ENCODE measurements at regions not wholly inside any gene's neighbourhood (a gene's known extent, or its start where the extent isn't known, plus 50 kb on each side); places are given as distances from the start of the nearest gene placed in this dataset.
"Not testable (repeated sequence)": the region's sequence is repeated elsewhere in the genome, so short reads cannot be mapped to it uniquely, and the experiment has no call there.

DNA sequence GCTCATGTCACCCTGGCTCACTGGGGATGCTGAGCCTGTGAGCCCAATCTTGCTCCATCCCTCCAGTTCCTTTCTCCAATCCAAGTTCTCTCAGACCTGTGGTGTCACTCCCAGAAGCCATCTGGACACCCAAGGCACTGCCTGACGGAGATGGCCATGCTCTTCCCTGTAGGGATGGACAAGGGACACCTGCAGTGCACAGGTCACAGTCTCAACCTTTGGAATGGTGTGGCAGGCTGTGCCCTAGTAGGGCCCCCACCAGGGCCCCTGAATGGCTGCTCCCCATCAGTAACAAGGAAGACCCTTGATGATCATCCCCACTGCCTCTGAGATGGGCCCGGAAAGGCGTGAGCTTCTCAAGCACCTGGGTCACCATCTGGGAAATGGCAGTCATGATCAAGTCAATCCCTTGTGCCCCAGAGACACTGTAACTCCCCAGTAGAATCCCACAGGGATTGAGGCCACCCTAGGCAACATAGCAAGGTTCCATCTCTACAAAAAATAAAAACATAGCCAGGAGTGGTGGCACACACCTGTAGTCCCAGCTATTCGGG, 822.5 kb downstream of the KCNJ18 start:
- Histone ChIP-seq H3K4me3 (ENCODE audit: low read depth, low read length) (no peak overlapping the region), H3K4me1 (ENCODE audit: control insufficient read depth, insufficient read depth, low read length) (no peaks in the 10 kb centered on the region), H3K27me3 (ENCODE audit: control insufficient read depth, insufficient read depth, low read length) (no peaks in the 10 kb centered on the region), H3K9me3 (ENCODE audit: control insufficient read depth, insufficient read depth, low read length) (peaks cover 11% of the 10 kb centered on the region), H3K9ac (ENCODE audit: low read depth, low read length) (no peak overlapping the region), H3K36me3 (ENCODE audit: control insufficient read depth, insufficient read depth, low read length) (no peaks in the 10 kb centered on the region)

DNA sequence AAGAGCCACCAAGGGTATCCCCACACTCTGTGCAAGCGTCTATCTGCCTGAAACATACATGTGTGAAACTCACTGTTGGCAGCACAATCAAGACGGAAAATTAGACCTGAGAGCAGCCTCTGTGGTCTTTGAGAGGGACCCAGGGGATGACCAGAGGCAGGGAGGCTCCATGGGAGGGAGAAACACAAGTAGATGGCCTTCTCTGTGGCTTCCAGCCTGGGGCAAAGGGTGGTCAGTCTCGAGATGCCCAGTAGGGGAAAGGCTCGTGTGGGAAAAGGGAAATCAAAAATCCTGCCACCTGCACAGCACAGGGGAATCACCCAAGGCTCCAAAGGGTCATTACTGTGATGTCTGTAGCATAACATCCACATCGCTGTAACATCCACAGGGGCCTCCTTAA, 823.3 kb downstream of the KCNJ18 start:
- no peak overlapping the region for H3K9ac ChIP-seq (ENCODE audit: low read depth, low read length)

DNA sequence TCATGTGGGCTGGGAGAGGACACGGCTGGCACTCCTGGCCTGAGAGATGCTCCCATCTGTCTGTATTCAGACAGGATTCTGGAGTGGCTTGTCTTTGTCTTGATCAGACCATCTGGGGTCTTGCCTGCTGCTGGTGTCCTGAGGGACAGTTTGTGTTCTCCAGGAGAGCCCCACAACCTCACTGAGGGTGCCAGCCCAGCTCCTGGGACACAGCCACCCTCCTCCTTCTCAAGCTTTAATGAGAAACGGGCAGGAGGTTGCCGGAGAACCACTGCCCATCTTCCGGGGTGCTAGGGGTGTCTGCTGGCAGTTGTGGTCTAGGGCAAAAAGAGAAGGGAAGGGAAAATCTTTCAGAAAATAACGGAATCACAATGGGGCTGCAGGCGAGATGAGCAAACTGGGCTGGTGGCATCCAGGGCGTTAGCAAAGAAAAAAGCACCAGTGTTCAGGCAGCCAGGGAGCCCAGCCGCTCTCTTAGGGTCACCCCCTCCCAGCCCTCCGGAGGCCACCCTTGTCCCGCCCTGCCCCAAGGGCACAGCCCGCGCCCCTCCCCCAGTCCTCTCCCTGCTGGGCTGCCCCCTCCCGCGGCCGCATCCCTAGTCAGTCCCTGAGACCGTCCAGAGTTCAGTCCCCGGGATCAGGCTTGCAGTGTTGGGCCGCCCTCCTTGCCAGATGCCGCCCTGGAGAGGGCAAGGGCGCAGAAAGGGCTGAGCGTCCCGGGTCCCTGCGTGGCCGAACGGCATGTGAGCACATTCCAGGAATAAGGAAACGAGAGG, 824.7 kb downstream of the KCNJ18 start:
- peaks cover 6% of the 10 kb centered on the region for H3K9me3 ChIP-seq (ENCODE audit: control insufficient read depth, insufficient read depth, low read length)
- H3K27me3 ChIP-seq (ENCODE audit: control insufficient read depth, insufficient read depth, low read length) = no peaks in the 10 kb centered on the region
- no peak overlapping the region for H3K4me3 ChIP-seq (ENCODE audit: low read depth, low read length)
- H3K4me1 ChIP-seq (ENCODE audit: control insufficient read depth, insufficient read depth, low read length) = no peaks in the 10 kb centered on the region
- H3K9ac ChIP-seq (ENCODE audit: low read depth, low read length) = no peak overlapping the region
- H3K36me3 ChIP-seq (ENCODE audit: control insufficient read depth, insufficient read depth, low read length) = no peaks in the 10 kb centered on the region

More for the DNA sequence above, 823.3 kb downstream of the KCNJ18 start:
- Histone ChIP-seq H3K4me1 (ENCODE audit: control insufficient read depth, insufficient read depth, low read length) (no peaks in the 10 kb centered on the region), H3K27me3 (ENCODE audit: control insufficient read depth, insufficient read depth, low read length) (no peaks in the 10 kb centered on the region), H3K36me3 (ENCODE audit: control insufficient read depth, insufficient read depth, low read length) (no peaks in the 10 kb centered on the region), H3K4me3 (ENCODE audit: low read depth, low read length) (no peak overlapping the region), H3K9me3 (ENCODE audit: control insufficient read depth, insufficient read depth, low read length) (peaks cover 11% of the 10 kb centered on the region)

DNA sequence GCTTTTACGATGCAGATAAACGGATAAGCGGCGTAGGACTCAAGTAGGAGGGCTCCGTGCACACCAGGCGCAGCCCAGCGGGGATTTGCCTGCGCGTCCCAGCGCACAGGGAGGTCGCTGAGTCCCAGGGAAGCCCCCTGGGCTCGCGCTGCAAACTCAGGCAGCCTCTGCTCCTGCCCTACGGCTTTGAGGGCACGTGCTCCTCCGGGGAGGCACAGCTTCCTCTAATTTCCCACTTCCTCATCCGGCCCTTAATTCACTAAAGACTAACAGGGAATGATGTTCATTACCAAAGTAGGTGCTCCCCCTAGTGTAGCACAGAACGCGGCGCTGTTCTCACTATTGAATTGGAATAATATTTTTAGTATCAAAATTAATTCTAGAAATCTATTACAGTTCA, 825.4 kb downstream of the KCNJ18 start:
- H3K36me3 ChIP-seq (ENCODE audit: control insufficient read depth, insufficient read depth, low read length) = no peaks in the 10 kb centered on the region
- H3K9ac ChIP-seq (ENCODE audit: low read depth, low read length) = no peak overlapping the region
- no peaks in the 10 kb centered on the region for H3K27me3 ChIP-seq (ENCODE audit: control insufficient read depth, insufficient read depth, low read length)
- H3K9me3 ChIP-seq (ENCODE audit: control insufficient read depth, insufficient read depth, low read length) = peaks cover 6% of the 10 kb centered on the region
- H3K4me1 ChIP-seq (ENCODE audit: control insufficient read depth, insufficient read depth, low read length) = no peaks in the 10 kb centered on the region
- H3K4me3 ChIP-seq (ENCODE audit: low read depth, low read length) = no peak overlapping the region

DNA sequence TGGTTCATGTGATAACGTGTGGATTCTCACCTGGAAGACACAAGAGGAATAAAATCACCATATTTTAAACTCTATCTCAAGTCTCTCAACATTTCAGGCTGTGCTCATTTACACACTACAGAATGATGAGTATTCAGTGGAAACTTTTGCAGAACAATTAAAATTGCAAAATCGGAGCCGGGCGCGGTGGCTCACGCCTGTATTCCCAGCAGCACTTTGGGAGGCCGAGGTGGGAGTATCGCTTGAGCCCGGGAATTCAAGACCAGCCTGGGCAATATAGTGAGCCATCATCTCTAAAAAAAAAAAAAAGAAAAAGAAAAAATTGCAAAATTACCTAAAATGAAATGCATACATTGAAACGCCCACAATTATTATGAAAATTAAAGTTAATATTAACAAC, 825.9 kb downstream of the KCNJ18 start:
- Histone ChIP-seq H3K27me3 (ENCODE audit: control insufficient read depth, insufficient read depth, low read length) (no peaks in the 10 kb centered on the region), H3K36me3 (ENCODE audit: control insufficient read depth, insufficient read depth, low read length) (no peaks in the 10 kb centered on the region), H3K4me1 (ENCODE audit: control insufficient read depth, insufficient read depth, low read length) (no peaks in the 10 kb centered on the region), H3K4me3 (ENCODE audit: low read depth, low read length) (no peak overlapping the region), H3K9ac (ENCODE audit: low read depth, low read length) (no peak overlapping the region), H3K9me3 (ENCODE audit: control insufficient read depth, insufficient read depth, low read length) (peaks cover 6% of the 10 kb centered on the region)

DNA sequence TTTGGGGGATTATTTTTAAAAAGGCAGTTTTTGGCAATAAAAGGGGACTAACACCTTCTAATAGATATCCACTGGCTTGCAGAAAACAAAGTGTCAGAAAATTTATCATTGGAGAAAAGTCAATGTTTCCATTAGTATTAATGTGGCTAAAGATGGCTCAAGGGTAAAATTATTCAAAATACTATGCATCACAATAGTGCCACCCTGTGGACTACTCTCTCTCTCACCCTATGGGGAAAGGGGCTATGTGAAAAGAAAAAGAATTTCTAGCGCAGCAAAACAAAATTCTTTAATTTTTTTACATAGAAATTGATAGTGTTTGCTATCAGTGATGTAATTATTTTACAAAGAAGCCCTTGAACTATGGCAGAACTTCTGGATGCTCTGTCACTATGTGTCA, 856.5 kb downstream of the KCNJ18 start:
- not testable (repeated sequence) for H3K4me3 ChIP-seq (ENCODE audit: low read depth, low read length); H3K36me3 ChIP-seq (ENCODE audit: control insufficient read depth, insufficient read depth, low read length); H3K9me3 ChIP-seq (ENCODE audit: control insufficient read depth, insufficient read depth, low read length); H3K4me1 ChIP-seq (ENCODE audit: control insufficient read depth, insufficient read depth, low read length); H3K27me3 ChIP-seq (ENCODE audit: control insufficient read depth, insufficient read depth, low read length); H3K9ac ChIP-seq (ENCODE audit: low read depth, low read length)

DNA sequence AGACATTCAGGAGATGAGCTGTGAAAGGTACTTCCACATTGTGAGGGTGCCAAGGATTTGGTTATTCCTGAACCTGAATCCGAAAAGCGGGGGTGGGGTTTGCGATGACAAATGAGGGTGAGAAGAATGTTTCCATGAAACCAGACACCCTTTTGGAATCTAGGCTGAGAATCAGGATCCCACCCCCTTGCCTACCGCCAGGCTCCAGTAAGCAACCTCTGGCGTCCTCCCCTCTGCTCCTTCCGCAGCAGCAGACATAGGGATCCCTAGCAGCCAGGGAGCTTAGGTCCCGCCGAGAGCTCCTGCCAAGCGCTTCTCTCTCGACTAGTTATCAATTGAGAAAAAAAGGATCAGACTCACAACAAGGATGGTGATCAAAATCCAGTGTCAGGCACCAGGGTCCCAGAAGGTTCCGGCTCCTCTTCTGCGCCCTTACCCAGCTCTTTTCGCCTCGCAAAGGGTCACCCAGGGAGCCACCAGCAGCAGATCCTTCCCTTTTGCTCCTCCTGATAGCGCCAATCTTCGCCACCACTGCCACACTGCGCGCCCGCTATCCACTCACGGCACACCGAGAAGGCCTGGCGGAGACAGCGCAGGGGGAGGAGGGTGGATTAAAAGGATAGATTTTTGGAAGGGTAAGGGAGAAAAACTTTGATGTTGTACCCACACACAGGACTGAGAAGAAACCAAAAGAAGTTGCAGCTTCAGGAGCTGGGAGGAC, 859.5 kb downstream of the KCNJ18 start:
- H3K27me3 ChIP-seq (ENCODE audit: control insufficient read depth, insufficient read depth, low read length); H3K4me3 ChIP-seq (ENCODE audit: low read depth, low read length); H3K36me3 ChIP-seq (ENCODE audit: control insufficient read depth, insufficient read depth, low read length); H3K4me1 ChIP-seq (ENCODE audit: control insufficient read depth, insufficient read depth, low read length); H3K9me3 ChIP-seq (ENCODE audit: control insufficient read depth, insufficient read depth, low read length); H3K9ac ChIP-seq (ENCODE audit: low read depth, low read length): not testable (repeated sequence)

DNA sequence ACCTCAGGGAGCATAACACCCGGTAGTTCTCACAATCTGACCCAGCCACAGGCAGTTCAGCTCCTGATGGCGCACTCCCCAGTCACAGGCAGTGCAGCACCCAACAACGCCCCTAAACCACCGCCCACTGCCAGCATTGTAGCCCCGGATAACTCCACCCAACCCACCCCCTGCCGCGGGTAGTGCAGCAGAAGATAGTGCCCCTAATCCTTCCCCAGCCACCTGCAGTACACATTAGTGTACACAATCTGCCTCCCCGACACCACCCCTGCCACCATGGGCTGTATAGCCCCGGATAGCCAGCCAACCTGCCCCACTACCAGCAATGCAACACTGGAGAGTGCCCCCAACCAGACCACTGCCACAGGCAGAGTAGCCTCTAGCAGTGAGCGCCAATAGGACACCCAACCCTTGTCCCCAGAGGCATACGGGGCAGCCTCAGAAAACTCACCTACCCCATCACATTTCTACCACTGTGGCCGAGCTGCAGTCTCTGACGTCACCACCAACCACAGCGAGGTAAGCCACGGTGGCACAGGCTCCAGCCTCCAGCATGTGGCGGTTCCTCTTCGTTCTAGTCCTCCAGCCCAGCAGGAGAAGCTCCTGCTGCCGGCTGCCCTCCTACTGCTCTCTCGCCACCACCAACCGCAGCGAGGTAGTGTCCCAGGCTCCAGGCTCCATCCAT, 877.3 kb downstream of the KCNJ18 start:
- no peak overlapping the region for H3K9ac ChIP-seq (ENCODE audit: low read depth, low read length)
- no peak overlapping the region for H3K4me3 ChIP-seq (ENCODE audit: low read depth, low read length)
- peaks cover 3% of the 10 kb centered on the region for H3K36me3 ChIP-seq (ENCODE audit: control insufficient read depth, insufficient read depth, low read length)
- no peaks in the 10 kb centered on the region for H3K27me3 ChIP-seq (ENCODE audit: control insufficient read depth, insufficient read depth, low read length)
- H3K4me1 ChIP-seq (ENCODE audit: control insufficient read depth, insufficient read depth, low read length) = no peaks in the 10 kb centered on the region
- H3K9me3 ChIP-seq (ENCODE audit: control insufficient read depth, insufficient read depth, low read length) = peaks cover 18% of the 10 kb centered on the region

DNA sequence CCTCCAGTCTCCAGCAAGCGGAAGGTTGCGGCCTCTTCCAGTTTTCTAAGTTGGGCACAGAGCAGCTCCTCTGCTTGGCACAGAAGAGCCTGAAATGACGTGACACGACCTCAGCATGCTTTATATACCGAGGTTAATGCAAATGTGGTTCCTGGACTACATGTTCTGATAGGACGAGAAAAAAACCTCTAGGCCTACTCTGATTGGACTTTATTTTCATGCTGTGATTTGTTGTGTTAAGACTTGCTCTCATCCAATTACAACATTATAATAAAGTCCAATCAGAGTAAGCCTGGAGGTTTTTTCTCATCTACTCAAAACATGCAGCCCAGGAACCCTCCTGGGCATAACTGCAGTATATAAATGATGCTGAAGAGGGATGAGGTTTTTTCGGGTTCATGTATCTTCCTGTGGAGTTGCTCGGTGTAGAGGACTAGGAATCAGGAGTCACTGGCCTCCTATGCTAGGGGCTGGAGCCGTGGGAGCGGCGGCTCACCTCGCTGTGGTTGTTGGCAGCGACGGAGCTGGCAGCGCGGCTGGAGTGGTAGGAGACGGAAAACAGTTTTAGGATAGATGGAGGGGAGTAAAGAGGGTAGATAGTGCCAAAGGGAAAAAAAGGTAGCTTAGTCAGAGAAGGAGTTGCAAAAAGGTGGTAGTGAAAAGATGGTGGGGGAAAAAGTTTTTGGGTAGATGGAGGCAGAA, 878.0 kb downstream of the KCNJ18 start:
- Histone ChIP-seq H3K9me3 (ENCODE audit: control insufficient read depth, insufficient read depth, low read length) (peaks cover 16% of the 10 kb centered on the region), H3K9ac (ENCODE audit: low read depth, low read length) (no peak overlapping the region), H3K27me3 (ENCODE audit: control insufficient read depth, insufficient read depth, low read length) (no peaks in the 10 kb centered on the region), H3K36me3 (ENCODE audit: control insufficient read depth, insufficient read depth, low read length) (peaks cover 3% of the 10 kb centered on the region), H3K4me3 (ENCODE audit: low read depth, low read length) (no peak overlapping the region), H3K4me1 (ENCODE audit: control insufficient read depth, insufficient read depth, low read length) (no peaks in the 10 kb centered on the region)

DNA sequence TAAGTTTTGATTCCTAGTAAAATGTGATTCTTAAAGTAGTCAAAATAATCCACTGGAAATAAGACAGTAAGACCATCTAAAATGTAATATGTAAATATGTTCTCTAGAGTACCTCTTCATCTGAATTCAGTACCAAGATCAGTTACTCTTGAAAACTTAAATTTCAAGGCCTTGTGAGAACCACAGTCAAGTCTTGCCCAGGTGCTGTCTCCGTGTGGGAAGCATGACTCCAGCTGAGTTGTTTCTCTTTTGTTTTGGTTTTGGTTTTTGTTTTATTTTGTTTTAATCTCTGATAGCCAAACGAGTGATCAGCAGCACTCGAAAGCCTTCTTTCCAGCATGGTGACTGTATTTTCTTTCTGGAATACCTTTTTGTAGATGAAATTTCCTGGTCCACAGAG, 907.0 kb downstream of the KCNJ18 start:
- peaks cover 12% of the 10 kb centered on the region for H3K9me3 ChIP-seq (ENCODE audit: control insufficient read depth, insufficient read depth, low read length)
- no peak overlapping the region for H3K4me3 ChIP-seq (ENCODE audit: low read depth, low read length)
- H3K36me3 ChIP-seq (ENCODE audit: control insufficient read depth, insufficient read depth, low read length) = no peaks in the 10 kb centered on the region
- H3K27me3 ChIP-seq (ENCODE audit: control insufficient read depth, insufficient read depth, low read length) = no peaks in the 10 kb centered on the region
- no peak overlapping the region for H3K9ac ChIP-seq (ENCODE audit: low read depth, low read length)
- H3K4me1 ChIP-seq (ENCODE audit: control insufficient read depth, insufficient read depth, low read length) = no peaks in the 10 kb centered on the region

DNA sequence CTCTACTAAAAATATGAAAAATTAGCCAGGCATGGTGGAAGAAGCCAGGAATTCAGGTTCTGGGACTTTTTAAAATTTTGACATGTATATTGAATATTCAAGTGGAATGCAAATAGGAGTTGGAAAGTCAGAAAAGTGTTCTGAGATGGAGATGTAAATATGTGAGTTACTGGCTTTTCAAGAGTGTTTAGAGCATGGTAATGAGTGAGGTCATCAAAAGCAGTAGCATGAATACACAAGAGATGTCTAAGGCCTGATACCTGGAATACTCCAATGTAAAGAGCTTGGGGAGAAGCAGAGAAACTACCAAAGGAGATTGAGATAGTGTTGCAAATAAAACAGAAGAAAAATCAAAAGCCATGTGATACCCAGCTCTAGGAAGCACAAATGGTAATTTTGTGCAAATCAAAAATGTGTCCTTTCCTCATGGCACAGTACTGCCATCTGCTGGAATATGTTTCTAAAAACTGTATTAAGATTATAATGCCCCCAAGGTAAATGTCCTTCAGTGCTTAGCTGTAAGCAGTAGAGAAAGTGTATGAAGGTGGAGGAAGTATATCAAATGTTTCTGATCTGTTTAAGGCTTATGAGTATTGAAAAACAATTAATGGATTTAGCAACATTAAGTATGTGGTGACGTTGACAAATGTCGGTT, 908.4 kb downstream of the KCNJ18 start:
- H3K9me3 ChIP-seq (ENCODE audit: control insufficient read depth, insufficient read depth, low read length) = peaks cover 15% of the 10 kb centered on the region
- H3K36me3 ChIP-seq (ENCODE audit: control insufficient read depth, insufficient read depth, low read length) = no peaks in the 10 kb centered on the region

More for the DNA sequence above, 908.4 kb downstream of the KCNJ18 start:
- no peaks in the 10 kb centered on the region for H3K4me1 ChIP-seq (ENCODE audit: control insufficient read depth, insufficient read depth, low read length)
- no peaks in the 10 kb centered on the region for H3K27me3 ChIP-seq (ENCODE audit: control insufficient read depth, insufficient read depth, low read length)
- no peak overlapping the region for H3K9ac ChIP-seq (ENCODE audit: low read depth, low read length)
- H3K4me3 ChIP-seq (ENCODE audit: low read depth, low read length) = no peak overlapping the region

All from iPS-15b (cell line).